ENCODE measurements at regions not wholly inside any gene's neighbourhood (a gene's known extent, or its start where the extent isn't known, plus 50 kb on each side); places are given as distances from the start of the nearest gene placed in this dataset. TPM values are rescaled to one million over a fixed set of nuclear protein-coding genes. Genes with fewer than 3 reads are reported as not detected.

DNA sequence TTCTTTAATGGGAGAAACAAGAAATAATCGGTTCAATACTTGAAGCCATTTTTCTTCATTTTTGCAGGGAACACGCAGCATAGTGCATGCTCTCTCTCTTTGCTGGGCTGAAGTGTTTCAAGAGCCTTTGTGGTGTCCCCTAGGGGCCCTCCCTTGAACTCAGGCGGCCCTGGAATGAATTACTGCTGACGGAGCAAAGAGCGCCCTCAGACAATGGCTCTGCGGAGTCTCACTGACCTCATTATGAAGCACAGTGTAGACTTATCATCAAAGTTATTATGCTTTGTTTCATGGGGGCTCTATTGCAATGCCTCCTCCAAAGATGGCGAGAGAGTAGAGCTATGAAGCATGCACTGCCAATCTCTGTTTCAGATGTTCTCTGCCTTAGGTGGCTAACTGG, 64.8 kb upstream of the ADCY2 start:
- Histone ChIP-seq H2AFZ (ENCODE audit: low read length) (no peak overlapping the region), H3K79me2 (ENCODE audit: insufficient read depth, low read length) (no peaks in the 10 kb centered on the region), H3K4me2 (ENCODE audit: insufficient read depth, low read length) (no peak overlapping the region), H3K9me3 (ENCODE audit: low read depth, low read length) (no peaks in the 10 kb centered on the region), H4K20me1 (ENCODE audit: insufficient read depth, low read length) (no peaks in the 10 kb centered on the region), H3K27ac (ENCODE audit: low read depth, low read length) (no peak overlapping the region), H3K36me3 (ENCODE audit: insufficient read depth, low read length) (no peaks in the 10 kb centered on the region), H3K27me3 (ENCODE audit: insufficient read depth, low read length) (no peaks in the 10 kb centered on the region), H3K4me3 (ENCODE audit: insufficient read depth, low read length) (no peak overlapping the region), H3K4me1 (ENCODE audit: insufficient read depth, low read length) (no peaks in the 10 kb centered on the region)
- no peak for DNase-seq (ENCODE audit: insufficient read length, low spot score, missing footprints)
- TF ChIP-seq, protein P1, sequence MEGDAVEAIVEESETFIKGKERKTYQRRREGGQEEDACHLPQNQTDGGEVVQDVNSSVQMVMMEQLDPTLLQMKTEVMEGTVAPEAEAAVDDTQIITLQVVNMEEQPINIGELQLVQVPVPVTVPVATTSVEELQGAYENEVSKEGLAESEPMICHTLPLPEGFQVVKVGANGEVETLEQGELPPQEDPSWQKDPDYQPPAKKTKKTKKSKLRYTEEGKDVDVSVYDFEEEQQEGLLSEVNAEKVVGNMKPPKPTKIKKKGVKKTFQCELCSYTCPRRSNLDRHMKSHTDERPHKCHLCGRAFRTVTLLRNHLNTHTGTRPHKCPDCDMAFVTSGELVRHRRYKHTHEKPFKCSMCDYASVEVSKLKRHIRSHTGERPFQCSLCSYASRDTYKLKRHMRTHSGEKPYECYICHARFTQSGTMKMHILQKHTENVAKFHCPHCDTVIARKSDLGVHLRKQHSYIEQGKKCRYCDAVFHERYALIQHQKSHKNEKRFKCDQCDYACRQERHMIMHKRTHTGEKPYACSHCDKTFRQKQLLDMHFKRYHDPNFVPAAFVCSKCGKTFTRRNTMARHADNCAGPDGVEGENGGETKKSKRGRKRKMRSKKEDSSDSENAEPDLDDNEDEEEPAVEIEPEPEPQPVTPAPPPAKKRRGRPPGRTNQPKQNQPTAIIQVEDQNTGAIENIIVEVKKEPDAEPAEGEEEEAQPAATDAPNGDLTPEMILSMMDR (IDR thresholded peaks at IDR 0.05; ENCODE audit: extremely low read depth, low read depth, low read length): no peak

Small RNAs in the stretch of these regions (small RNA-seq; reads per million reads assigned to genes)
- gene RF00017 (not detected), gene RNA5SP176 (not detected)
